ENCODE measurements at regions not wholly inside any gene's neighbourhood (a gene's known extent, or its start where the extent isn't known, plus 50 kb on each side); places are given as distances from the start of the nearest gene placed in this dataset.

DNA sequence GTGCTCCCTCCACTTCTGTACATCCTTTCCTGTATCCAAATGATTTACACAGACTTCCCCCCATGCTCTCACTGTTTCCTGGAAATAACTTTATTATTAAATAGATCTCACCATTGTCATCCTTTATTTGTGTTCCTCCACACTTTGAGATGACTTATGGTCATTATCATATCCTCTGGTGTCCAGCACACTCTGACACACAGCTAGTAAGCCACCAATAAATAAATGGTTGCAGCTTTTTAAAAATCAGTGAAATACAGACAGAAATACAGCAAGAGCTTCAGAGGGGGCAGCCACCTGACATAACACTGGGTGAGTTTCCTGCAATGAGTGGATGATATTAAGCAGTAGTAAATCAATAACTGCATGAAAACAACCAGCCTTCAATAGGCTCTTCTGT lies 2036.4 kb upstream of the AGA start:
- TF ChIP-seq POLR2A (IDR thresholded peaks at IDR 0.05; ENCODE audit: low read length) (no peak), GATA1 (IDR thresholded peaks at IDR 0.05; ENCODE audit: low read depth, low read length) (no peak)

Measured in erythroblast (primary cell).